Panc1 (cell line): ENCODE measurements at regions not wholly inside any gene's neighbourhood (a gene's known extent, or its start where the extent isn't known, plus 50 kb on each side); places are given as distances from the start of the nearest gene placed in this dataset.
A peak's percentile ranks its signal among the peaks of the same experiment; 100 is the strongest.

ENCODE experiments used
- ATAC-seq: fragments of 200-7000 bp; cut with Tn5 transposase; 2 replicates; pipeline ENCODE4 v1.9.1; 2020; ENCODE audit warnings: mild to moderate bottlenecking, moderate library complexity
- BruUV-seq: library from RNA; stranded (reverse); fragments of 400-500 nt; replicated peaks from 2 replicates; lab custom pipeline; 2021; lab: Mats Ljungman, UMichigan
- CTCF ChIA-PET: fragments of 300-600 bp; sonication (Branson Sonifier 250); formaldehyde crosslinking; loops from one replicate; lab custom pipeline; 2022; ENCODE audit warnings: antibody characterized with exemption; lab: Charles Lee
- POLR2A ChIA-PET: fragments of 300-600 bp; sonication (Branson Sonifier 250); formaldehyde crosslinking; loops from one replicate; lab custom pipeline; 2022; ENCODE audit warnings: antibody characterized with exemption; lab: Charles Lee
- DNase-seq: peaks from one replicate; pipeline ENCODE4 v3.0.0-alpha.2; 2010; ENCODE audit warnings: low read depth, low spot score
- H3K27ac ChIP-seq: 2 replicates; pipeline ENCODE4 v1.5.1; 2011; ENCODE audit warnings: mild to moderate bottlenecking, low read length, inconsistent platforms
- H3K27me3 ChIP-seq: fragments of 200-500 bp; sonication (Bioruptor generic); 2 replicates; pipeline ENCODE4 v1.6.0; 2014; ENCODE audit warnings: low read length, inconsistent platforms; ENCODE audit not compliant: control insufficient read depth, insufficient read depth
- H3K36me3 ChIP-seq: fragments of 200-500 bp; sonication (Bioruptor generic); 2 replicates; pipeline ENCODE4 v1.5.1; 2014; ENCODE audit warnings: inconsistent platforms, mild to moderate bottlenecking, low read length, moderate library complexity; ENCODE audit not compliant: control insufficient read depth, insufficient read depth
- H3K4me1 ChIP-seq: 2 replicates; pipeline ENCODE4 v1.5.1; 2011; ENCODE audit warnings: inconsistent platforms, mild to moderate bottlenecking, low read length, moderate library complexity; ENCODE audit not compliant: control insufficient read depth, insufficient read depth
- H3K4me3 ChIP-seq, 2 experiments: 2 replicates each; pipeline ENCODE4 v1.5.1; 2011 to 2012; ENCODE audit warnings: low read depth in 2 of 2, low read length in 2 of 2, mild to moderate bottlenecking in 2 of 2, inconsistent platforms in 1 of 2, moderate library complexity in 1 of 2
- H3K9me3 ChIP-seq: fragments of 200-500 bp; sonication (Bioruptor generic); 2 replicates; pipeline ENCODE4 v1.5.1; 2014; ENCODE audit warnings: low read depth, mild to moderate bottlenecking, inconsistent platforms, low read length, moderate library complexity; ENCODE audit not compliant: control insufficient read depth, insufficient read depth
- POLR2AphosphoS5 ChIP-seq: IDR thresholded peaks from 2 replicates; pipeline ENCODE4 v1.6.1; 2012; ENCODE audit warnings: mild to moderate bottlenecking, low read depth, low read length, moderate library complexity
- SIN3A ChIP-seq: IDR thresholded peaks from 2 replicates; pipeline ENCODE4 v1.6.1; 2012; ENCODE audit warnings: low read depth, mild to moderate bottlenecking, low read length, moderate library complexity, borderline replicate concordance; ENCODE audit not compliant: insufficient read depth
- in situ Hi-C: cut with HindIII; loops from 2 replicates; pipeline ENCODE4 v1.10.0; 2016; ENCODE audit warnings: low sequenced_read_pairs, low pct_unique_long_range_greater_than_20kb
- intact Hi-C: fragments of 100-400 bp; cut with micrococcal nuclease; formaldehyde crosslinking; loops from one replicate; pipeline ENCODE4 v1.10.0; 2022; ENCODE audit not compliant: unreplicated experiment
- TF ChIP-seq, protein P1 (sequence below), 2 experiments: IDR thresholded peaks; 2 replicates each; pipeline ENCODE4 v1.6.1; 2011 to 2012; ENCODE audit warnings: low read depth in 2 of 2, control low read depth in 1 of 2, low read length in 1 of 2, mild to moderate bottlenecking in 1 of 2, moderate library complexity in 1 of 2; ENCODE audit not compliant: insufficient read depth in 1 of 2
- TF ChIP-seq, protein P2 (sequence below): fragments of 450-650 bp; IDR thresholded peaks from 2 replicates; pipeline ENCODE4 v1.5.1; 2017; ENCODE audit warnings: mild to moderate bottlenecking

DNA sequence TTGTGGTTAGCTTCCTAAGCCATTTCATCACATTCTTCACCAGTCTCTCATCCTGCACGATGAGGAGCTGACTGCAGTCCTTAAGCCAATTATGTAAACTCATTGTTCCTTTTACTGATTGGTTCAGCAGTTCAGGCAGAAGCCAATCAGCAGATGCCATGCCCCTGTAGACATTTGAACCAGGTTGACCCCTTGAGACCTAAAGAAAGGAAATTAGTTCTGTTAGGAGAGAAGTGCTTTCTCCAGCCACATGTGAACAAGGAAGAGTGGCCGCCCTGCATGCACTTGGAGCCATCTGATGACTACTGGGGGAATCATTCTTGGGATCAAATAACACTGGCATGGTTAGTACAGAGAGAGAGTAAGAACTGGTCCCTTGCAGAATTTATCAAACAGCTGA is 535.2 kb upstream of the ID4 start:
- no peaks in the 10 kb centered on the region for H3K27me3 ChIP-seq
- no peak overlapping the region for H3K27ac ChIP-seq
- H3K36me3 ChIP-seq = no peaks in the 10 kb centered on the region
- DNase-seq (no peak), ATAC-seq (no peak)
- no peaks in the 10 kb centered on the region for H3K9me3 ChIP-seq
- in situ Hi-C loops (no loop called here), intact Hi-C loops (no loop called here)
- TF ChIP-seq, protein P1, sequence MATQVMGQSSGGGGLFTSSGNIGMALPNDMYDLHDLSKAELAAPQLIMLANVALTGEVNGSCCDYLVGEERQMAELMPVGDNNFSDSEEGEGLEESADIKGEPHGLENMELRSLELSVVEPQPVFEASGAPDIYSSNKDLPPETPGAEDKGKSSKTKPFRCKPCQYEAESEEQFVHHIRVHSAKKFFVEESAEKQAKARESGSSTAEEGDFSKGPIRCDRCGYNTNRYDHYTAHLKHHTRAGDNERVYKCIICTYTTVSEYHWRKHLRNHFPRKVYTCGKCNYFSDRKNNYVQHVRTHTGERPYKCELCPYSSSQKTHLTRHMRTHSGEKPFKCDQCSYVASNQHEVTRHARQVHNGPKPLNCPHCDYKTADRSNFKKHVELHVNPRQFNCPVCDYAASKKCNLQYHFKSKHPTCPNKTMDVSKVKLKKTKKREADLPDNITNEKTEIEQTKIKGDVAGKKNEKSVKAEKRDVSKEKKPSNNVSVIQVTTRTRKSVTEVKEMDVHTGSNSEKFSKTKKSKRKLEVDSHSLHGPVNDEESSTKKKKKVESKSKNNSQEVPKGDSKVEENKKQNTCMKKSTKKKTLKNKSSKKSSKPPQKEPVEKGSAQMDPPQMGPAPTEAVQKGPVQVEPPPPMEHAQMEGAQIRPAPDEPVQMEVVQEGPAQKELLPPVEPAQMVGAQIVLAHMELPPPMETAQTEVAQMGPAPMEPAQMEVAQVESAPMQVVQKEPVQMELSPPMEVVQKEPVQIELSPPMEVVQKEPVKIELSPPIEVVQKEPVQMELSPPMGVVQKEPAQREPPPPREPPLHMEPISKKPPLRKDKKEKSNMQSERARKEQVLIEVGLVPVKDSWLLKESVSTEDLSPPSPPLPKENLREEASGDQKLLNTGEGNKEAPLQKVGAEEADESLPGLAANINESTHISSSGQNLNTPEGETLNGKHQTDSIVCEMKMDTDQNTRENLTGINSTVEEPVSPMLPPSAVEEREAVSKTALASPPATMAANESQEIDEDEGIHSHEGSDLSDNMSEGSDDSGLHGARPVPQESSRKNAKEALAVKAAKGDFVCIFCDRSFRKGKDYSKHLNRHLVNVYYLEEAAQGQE (IDR thresholded peaks at IDR 0.05; ENCODE audit: insufficient read depth in 1 of 2, low read depth in 2 of 2, low read length in 1 of 2) = no peak
- TF ChIP-seq, protein P2, sequence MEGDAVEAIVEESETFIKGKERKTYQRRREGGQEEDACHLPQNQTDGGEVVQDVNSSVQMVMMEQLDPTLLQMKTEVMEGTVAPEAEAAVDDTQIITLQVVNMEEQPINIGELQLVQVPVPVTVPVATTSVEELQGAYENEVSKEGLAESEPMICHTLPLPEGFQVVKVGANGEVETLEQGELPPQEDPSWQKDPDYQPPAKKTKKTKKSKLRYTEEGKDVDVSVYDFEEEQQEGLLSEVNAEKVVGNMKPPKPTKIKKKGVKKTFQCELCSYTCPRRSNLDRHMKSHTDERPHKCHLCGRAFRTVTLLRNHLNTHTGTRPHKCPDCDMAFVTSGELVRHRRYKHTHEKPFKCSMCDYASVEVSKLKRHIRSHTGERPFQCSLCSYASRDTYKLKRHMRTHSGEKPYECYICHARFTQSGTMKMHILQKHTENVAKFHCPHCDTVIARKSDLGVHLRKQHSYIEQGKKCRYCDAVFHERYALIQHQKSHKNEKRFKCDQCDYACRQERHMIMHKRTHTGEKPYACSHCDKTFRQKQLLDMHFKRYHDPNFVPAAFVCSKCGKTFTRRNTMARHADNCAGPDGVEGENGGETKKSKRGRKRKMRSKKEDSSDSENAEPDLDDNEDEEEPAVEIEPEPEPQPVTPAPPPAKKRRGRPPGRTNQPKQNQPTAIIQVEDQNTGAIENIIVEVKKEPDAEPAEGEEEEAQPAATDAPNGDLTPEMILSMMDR = no peak
- no peak for TF ChIP-seq SIN3A
- BruUV-seq = no TSS peak
- no peaks in the 10 kb centered on the region for H3K4me1 ChIP-seq
- H3K4me3 ChIP-seq = no peak overlapping the region
- ChIA-PET CTCF (no interaction called here), POLR2A (no interaction called here)

DNA sequence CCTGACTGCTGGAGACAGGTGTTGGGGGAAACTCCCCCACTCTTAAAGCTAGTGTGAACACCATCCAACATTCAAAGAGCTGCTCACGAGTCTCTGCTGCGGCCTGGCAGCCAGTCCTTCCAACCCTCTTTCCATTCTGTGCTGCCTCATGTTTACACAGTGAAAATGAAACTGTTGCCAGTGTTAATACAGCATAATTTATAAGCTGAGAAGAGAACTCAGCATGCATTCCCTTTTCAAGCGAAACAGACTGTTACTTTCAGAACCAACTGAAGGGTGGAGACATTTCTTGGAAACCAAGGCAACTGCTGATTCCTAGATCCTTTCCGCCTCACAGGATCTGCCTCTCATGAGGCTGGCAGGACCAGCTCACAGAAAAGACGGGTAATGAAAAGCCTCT is 533.8 kb upstream of the ID4 start:
- Histone ChIP-seq H3K27ac (peak overlapping the region; percentile 29; the same call in 1 of the 2 replicates), H3K9me3 (no peaks in the 10 kb centered on the region), H3K36me3 (no peaks in the 10 kb centered on the region), H3K27me3 (no peaks in the 10 kb centered on the region), H3K4me3 (no peak overlapping the region), H3K4me1 (no peaks in the 10 kb centered on the region)
- DNase-seq (no peak), ATAC-seq (no peak)
- POLR2A ChIA-PET = no interaction called here
- TF ChIP-seq, protein P1 (IDR thresholded peaks at IDR 0.05; ENCODE audit: insufficient read depth in 1 of 2, low read depth in 2 of 2, low read length in 1 of 2) = no peak
- TF ChIP-seq POLR2AphosphoS5 = no peak
- TF ChIP-seq, protein P2 = no peak
- intact Hi-C loops (no loop called here), in situ Hi-C loops (no loop called here)
- no TSS peak for BruUV-seq
- CTCF ChIA-PET = interaction anchor here (0.6 kb wide), 1 partner anchor 43 kb away, joined by 4 read pairs; no protein-coding TSS in a partner anchor
